Mucosa of descending colon (tissue), 3 donors: ENCODE measurements at regions not wholly inside any gene's neighbourhood (a gene's known extent, or its start where the extent isn't known, plus 50 kb on each side); places are given as distances from the start of the nearest gene placed in this dataset.

Experiments
- ATAC-seq: fragments of 200-7000 bp; cut with Tn5 transposase; one replicate; pipeline ENCODE4 v1.9.1; 2020; ENCODE audit warnings: mild to moderate bottlenecking, moderate library complexity
- DNase-seq, 3 donors: peaks; one replicate each; pipeline ENCODE4 v3.0.0-alpha.2; 2020
- H3K36me3 ChIP-seq: fragments of 200-600 bp; one replicate; pipeline ENCODE4 v1.8.0; 2021; ENCODE audit warnings: low read depth, mild to moderate bottlenecking
- H3K4me1 ChIP-seq: fragments of 200-600 bp; one replicate; pipeline ENCODE4 v1.8.0; 2021; ENCODE audit warnings: low read depth, mild to moderate bottlenecking
- H3K4me3 ChIP-seq: fragments of 200-600 bp; one replicate; pipeline ENCODE4 v1.8.0; 2021; ENCODE audit warnings: mild to moderate bottlenecking
- H3K9me3 ChIP-seq: fragments of 200-600 bp; one replicate; pipeline ENCODE4 v1.8.0; 2021; ENCODE audit warnings: mild to moderate bottlenecking
- CTCF ChIP-seq: fragments of 200-600 bp; IDR thresholded peaks from one replicate; pipeline ENCODE4 v1.8.0; 2022; ENCODE audit warnings: antibody characterized with exemption, mild to moderate bottlenecking
- intact Hi-C, 2 donors: fragments of 100-400 bp; cut with DNase I in 1 of 2; cut with micrococcal nuclease in 1 of 2; formaldehyde crosslinking; loops; one replicate each; pipeline versions ENCODE4 v1.11.0 to v1.11.1; 2022; cut with DNase I, micrococcal nuclease
- donor health status: DM: no; HTN: no; CAD: no; lungs with moderate emphysema.
- donor health status: DM: no; HTN: no; CAD: no.
- donor health status: DM: no; HTN: yes; CAD: no.

GRCh38 chr1:209443975-209444651 is 139.4 kb upstream of the CAMK1G start:
- Histone ChIP-seq H3K4me3 (no peak overlapping the region), H3K9me3 (no peaks in the 10 kb centered on the region), H3K36me3 (no peaks in the 10 kb centered on the region), H3K4me1 (no peaks in the 10 kb centered on the region)
- intact Hi-C loops, result no loop called here
- DNase-seq (no peak), ATAC-seq (no peak)
- TF ChIP-seq CTCF, result no peak

GRCh38 chr1:209444961-209445360 is 138.6 kb upstream of the CAMK1G start:
- H3K4me1 ChIP-seq, result no peaks in the 10 kb centered on the region
- intact Hi-C loops, result no loop called here
- ATAC-seq (no peak), DNase-seq (no peak)
- no peaks in the 10 kb centered on the region for H3K9me3 ChIP-seq
- no peak for TF ChIP-seq CTCF
- no peak overlapping the region for H3K4me3 ChIP-seq
- no peaks in the 10 kb centered on the region for H3K36me3 ChIP-seq

- intact Hi-C loops, result no loop called here
- TF ChIP-seq CTCF, result no peak
- ATAC-seq, result no peak
- no peaks in the 10 kb centered on the region for H3K9me3 ChIP-seq
- no peaks in the 10 kb centered on the region for H3K36me3 ChIP-seq
- DNase-seq, result no peak
- no peak overlapping the region for H3K4me3 ChIP-seq
- no peaks in the 10 kb centered on the region for H3K4me1 ChIP-seq
These were observed 137.9 kb upstream of the CAMK1G start for GRCh38 chr1:209445576-209445975.

GRCh38 chr1:209446356-209446755 is 137.2 kb upstream of the CAMK1G start:
- Histone ChIP-seq H3K36me3 (no peaks in the 10 kb centered on the region), H3K9me3 (no peaks in the 10 kb centered on the region), H3K4me1 (no peaks in the 10 kb centered on the region), H3K4me3 (no peak overlapping the region)
- ATAC-seq (no peak), DNase-seq (no peak)
- intact Hi-C loops, result no loop called here
- no peak for TF ChIP-seq CTCF

GRCh38 chr1:209454340-209454994 is 129.0 kb upstream of the CAMK1G start:
- no peak overlapping the region for H3K4me3 ChIP-seq
- no peaks in the 10 kb centered on the region for H3K36me3 ChIP-seq
- H3K9me3 ChIP-seq, result no peaks in the 10 kb centered on the region
- intact Hi-C loops, result no loop called here
- H3K4me1 ChIP-seq, result no peaks in the 10 kb centered on the region
- ATAC-seq (no peak), DNase-seq (no peak)
- no peak for TF ChIP-seq CTCF
